GM18502 (cell line): ENCODE measurements at regions not wholly inside any gene's neighbourhood (a gene's known extent, or its start where the extent isn't known, plus 50 kb on each side); places are given as distances from the start of the nearest gene placed in this dataset.

Source experiments
- ATAC-seq: cut with Tn5 transposase; IDR thresholded peaks from one replicate; pipeline ENCODE4 v1.9.1; 2021; ENCODE audit warnings: mild to moderate bottlenecking; ENCODE audit not compliant: unreplicated experiment, poor library complexity

DNA sequence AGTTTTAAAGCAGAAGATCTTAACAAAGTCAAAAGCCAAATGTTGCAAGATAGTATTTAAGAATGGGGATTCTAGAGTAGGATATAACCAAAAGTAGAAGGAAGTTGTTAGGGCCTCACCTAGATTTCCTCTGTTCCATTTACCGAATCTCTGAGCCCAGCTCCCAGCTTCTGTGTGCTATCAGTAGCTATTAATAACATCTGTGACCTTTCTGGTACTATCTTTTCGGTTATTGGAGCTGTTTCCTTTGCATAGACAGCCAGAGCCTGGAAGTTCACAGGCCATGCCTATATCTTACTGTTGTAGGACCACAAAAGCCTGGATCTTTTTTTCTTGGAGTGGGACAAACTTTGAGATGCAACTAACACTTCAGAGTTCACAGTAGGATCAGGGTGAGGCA is 244.2 kb downstream of the PPP1R2C start:
- no peak for ATAC-seq

DNA sequence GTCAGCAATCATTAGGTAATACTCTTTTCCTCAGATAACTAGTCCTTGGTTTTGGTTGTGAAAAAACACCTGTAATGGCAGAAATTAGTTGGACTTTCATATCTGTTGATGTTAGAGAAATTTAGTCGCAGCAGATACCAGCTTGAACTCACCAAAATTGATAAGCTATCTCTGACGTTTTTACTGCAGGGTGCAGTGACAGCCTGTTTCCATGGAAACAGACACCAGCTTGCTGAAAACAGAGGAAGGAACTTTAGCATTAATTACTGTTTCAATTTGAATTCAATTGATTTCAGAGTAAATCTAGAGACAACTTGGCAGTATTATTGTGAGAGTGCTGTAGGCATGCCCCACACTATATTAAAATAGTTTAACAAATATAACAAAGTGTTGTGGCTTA is 246.5 kb downstream of the PPP1R2C start:
- ATAC-seq: no peak

DNA sequence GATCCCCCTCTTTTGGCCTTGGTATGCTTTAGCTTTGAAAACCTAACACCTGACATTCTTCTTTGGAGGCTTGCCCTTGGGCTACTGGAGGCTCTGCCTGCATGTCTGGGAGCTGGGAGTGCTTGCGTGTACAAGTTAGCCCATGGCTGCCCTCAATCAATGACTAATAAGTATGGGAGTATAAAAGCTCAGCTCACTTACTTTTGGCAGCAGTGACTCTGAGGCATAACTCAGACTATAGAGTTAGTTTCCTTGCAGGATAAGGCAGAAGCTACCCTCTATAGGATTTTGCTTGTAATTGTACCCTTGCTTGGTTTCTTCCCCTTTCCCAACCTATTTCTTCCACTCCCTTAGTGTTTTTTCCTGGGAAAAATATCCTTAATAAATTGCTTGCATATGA is 247.9 kb downstream of the PPP1R2C start:
- no peak for ATAC-seq

DNA sequence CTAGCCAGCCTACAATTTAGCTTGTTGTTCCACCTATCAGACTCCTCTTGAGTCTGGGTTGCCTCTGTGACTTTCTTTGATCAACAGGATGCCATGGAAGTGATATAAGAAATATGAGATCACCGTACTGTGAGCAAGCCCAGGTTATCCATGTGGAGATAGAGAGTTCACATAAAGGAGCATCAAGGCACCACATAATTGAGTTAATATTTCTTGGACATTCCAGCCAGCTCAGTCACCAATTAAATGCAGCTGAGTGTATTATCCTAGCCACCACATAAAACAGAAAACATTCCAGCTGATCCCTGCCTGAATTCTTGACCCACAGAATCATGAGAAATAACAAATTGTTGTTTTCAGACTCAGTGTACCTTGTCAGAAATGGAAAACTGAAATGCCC is 253.6 kb downstream of the PPP1R2C start:
- ATAC-seq: no peak

DNA sequence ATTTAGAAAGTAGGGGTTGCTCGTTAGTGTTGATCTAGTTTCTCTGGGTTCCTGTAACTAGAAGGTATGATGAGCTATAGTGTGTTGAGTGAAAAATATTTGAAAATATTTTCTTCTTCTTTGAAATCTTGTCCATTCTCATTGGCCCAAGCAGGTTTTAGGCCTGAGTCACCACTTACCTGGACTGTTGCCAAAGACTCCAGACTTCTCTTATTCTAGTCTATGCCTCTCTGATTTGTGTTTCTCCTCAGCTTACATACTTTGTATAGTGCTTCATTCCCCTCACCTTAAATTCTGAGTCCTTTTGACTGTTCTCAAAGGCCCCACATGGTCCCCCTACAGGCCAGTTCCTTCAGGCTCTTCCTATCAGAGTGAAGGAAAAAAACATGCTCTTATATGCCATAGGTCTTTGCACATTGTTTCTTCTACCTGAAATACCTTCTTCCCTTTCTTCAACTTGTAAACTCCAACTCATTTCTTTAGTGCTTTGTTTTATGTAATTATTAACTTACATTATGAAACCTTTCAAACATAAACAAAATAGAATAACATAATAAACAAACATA is 258.2 kb downstream of the PPP1R2C start:
- no peak for ATAC-seq

DNA sequence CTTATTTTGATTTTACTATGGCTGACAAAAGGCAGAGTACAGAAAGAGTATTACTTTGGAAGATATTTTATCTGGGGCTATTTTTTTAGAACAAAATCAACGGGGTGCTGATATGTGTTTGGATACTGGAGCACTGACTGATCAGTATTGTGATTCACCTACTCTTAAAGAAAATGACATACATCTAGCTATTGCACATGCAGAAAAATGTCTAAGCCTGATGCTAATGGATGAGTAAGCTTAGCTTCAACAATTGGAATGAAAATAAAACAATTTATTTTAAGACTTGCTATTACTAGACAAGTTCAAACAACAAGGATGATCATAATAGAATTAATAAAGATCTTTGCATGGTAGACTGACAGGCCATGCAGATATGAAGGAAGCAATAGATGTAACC is 262.0 kb downstream of the PPP1R2C start:
- ATAC-seq: no peak

DNA sequence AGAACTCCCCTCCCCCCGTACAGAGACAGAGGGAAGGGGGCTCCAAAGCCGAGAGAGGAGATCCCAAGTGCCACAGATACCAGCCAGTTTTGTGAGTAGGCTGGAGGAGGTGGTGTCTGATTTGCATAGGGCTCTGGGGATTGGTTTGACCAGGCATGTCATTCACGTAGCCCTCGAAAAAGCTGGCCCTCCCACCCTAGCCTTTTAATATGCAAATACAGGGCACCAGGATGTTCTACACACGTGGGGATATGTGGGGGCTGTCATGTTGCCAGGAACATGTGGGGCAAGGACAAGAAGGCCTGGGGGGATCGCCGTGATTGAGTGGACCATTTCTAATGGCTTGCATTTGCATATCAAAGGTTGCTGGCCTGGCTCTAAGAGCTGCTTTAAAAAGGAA is 272.9 kb downstream of the PPP1R2C start:
- ATAC-seq: no peak

DNA sequence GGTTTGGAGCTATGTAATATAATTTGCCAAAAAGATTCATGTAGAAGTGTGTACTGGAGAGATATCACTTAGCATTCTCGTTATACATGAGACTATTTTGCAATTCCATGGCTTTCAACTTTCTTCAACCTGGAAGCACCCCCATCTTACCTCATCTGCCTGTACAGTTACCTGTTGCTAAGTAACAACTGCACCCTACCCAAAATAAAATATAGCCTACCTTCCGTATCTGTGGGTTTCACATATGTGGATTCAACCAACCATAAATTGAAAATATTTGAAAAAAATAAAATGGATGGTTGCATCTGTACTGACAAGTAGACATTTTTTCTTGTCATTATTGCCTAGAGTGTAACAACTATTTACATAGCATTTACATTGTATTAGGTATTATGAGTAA is 278.3 kb downstream of the PPP1R2C start:
- no peak for ATAC-seq

DNA sequence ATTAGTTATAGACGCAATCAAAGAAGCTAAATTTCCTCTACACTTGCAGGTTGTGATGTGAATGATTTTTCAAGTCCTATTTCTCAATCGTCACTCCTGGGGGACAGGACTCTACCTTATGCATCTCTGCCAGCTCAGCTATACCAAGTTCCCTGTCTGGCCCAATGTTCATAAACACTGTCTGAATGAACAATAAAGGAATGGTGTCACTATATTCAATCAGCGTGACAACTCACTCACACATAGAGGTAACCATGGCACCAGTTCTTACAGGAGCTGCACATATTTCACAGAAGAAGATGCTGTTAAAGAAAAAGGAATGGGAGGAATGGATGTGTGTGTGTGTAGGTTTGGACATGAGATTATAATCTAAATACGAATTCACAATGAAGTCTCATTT is 280.6 kb downstream of the PPP1R2C start:
- no peak for ATAC-seq

DNA sequence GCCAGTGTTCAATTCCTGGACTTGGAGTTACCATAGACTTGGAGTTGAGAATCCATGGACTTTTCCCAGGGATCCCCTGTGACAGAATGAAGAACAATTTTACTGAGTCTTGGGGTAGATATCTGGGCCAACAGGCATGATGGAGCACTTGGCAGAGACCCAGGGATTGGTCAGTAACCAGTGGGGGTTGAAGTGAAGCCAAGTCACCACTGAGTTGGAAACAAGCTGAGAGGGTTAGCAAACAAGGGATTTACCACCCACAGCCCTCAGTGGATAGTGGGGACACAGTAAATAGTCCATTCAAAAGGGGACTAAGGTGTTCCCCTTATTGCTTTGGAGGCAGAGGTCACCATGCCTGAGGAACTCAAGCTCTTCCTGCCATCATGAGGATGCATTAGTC is 281.7 kb downstream of the PPP1R2C start:
- no peak for ATAC-seq

DNA sequence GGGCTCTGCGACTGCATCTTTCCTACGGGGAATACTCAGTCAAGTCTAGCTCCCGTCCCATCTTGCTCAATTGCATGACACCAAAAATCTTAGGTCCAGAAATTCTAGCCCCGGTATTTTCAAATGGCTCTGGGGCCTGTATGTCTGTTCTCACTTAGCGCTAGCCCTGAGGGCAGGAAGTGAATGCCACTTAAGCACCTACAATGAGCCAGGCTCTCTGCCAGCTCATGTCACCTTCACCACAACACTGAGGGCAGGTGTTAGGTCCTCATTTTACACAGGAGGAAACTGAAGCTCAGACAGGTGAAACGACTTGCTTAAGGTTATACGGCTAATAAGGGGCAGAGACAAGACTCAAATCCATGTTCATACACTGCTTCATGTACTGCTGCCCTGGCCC is 282.8 kb downstream of the PPP1R2C start:
- no peak for ATAC-seq

DNA sequence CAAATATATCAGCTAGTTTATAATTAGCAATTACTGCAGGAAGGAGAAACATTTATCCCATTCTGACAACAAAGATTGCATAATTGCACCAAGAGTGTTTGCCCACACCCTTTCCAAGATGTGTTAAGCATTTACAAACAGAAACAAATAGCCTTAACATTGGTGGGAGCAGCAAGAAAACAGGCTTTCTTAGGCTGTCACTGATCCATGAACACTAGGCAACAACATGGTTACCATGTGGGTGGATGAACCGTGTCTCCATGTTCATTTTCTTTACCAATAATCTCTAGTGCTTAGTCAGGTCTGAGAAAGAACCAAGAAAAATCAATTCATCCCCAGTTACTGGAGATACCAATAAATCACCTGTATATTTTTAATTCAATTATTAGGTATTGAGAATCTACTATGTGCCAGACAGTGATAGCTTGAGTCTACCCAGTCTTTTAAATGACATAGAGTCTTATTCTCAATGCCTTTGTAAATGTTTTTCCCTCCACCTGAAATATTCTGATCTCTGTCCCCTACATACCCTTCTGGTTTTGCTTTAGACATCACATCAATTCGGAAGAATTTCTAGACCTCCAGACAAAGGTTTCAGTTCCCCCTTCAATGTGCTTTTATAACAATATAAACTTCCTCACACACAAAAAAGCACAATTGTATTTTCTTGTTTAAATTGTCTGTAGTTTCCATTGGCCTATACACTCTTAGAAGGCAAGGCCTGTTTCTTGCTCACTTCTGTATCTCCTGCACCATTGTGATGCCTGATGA is 286.6 kb downstream of the PPP1R2C start:
- ATAC-seq: no peak

DNA sequence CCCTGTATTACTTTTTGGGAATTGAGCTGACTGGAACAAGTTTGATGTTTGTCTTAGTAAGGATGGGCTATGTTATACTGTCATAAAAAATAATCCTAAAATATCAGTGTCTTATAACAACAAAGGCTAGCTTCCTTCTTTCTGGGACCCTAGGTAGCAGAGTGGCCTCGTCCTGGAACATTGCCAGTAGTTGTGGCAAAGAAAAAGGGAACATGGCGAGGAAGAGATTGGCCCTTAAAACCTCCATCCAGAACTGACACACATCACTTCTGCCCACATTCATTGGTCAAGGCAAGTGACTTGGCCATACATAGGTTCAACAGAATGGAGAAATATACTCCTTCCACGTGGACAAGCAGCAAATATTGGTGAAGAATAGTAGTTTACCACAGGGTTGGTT is 287.9 kb downstream of the PPP1R2C start:
- no peak for ATAC-seq

DNA sequence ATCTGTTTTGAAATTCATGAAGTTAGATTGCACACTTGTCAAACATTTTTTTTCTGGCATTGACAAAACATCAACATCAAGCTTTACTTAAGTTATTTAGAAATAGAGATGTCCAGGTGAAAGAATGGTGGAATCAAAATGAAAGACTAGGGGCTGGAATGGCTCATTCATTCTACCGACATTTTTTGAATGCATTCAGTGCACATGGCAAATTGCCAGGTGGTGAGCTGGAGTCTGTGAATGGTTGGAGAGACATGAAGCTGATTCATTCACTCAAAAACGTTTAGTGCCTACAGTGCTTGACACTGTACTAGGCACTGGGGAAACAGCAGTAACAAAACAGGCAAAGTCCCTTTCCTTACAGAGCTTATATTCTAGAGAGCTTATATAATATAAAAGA is 292.4 kb downstream of the PPP1R2C start:
- no peak for ATAC-seq

DNA sequence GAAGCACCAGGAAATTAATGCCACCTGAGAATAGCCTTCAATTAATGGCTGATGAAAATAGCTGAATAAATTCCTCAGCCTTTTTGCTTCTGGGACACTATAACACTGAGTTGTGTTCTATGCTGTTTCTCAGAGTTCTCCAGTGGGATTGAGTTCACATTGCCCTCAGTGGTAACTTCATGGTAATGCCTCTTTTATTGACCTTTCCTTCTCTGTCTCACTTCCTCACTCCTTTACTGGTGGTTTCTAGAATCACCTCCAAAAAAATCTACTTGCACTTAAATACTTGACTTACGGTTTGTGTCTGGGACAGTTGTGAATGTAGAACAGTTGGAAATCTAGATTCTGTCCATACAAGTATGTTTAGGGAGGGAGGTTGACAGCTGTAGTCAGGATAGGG is 293.7 kb downstream of the PPP1R2C start:
- no peak for ATAC-seq

DNA sequence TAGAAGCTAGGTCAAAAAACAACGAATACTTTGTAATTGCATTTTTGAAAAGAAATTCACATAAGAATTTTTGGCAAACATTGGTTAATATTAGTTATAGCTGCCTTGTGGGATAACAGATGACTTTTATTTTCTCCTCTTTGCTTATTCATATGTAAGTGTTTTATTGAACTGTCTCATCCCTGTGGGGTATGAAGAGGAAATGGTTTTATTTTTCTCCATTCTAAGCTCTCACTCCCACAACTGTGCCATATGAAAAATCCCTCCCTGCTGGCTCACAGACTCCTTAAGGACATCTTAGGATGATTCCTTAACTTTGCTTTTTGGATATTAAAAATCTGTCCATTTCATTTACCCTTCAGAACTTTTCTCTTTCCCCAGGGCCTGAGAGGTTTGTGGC is 300.6 kb downstream of the PPP1R2C start:
- ATAC-seq: no peak

DNA sequence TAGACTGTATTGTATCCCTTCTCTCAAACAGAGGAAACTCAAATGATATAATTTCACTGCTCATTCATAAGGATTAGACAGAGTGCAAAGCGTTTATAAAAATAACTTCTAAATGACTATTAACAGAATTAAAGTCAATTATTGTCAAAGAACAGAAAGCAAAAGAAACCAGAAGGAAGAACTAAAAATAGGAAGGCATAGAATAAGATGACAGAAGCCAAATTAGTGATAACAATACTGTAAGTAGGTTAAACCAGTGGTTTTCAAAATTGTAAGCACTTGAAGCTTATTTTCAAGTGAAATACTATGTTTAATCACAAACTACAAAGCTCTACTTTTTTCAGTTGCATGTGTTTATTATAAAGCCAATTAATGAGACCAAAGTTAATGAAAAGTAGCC is 305.2 kb downstream of the PPP1R2C start:
- no peak for ATAC-seq

DNA sequence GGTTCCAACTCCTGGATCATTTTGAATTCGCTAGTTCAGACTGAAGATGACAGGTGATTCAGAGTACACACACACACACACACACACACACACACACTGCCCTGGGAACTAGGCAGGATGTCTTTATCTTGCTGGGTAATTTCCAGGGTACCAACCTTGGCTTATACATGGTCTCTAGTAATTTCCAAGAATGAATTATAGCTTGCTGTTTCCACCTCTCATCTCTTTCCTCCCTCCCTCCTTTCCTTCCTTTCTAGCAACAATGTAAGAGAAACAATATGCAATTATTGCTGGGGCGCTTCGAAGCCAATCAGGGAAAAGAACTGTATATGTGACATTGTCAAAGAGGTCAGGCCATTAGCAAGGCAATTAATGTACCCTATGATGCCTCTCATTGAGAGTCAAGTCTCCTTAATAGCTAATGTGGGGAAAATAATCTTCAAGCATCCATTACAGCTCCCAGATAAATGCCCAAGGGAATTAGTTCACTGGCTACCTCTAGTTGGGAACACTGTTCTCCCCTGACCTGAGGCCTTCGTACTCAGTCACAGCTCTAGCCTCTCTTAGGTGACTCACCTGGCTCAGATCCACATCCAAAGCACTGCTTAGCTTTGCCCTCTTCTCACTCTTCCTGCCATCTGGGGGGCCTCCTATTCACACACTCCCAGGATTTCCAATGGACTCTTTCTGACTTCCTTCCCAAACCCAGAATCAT is 311.5 kb downstream of the PPP1R2C start:
- ATAC-seq: no peak

DNA sequence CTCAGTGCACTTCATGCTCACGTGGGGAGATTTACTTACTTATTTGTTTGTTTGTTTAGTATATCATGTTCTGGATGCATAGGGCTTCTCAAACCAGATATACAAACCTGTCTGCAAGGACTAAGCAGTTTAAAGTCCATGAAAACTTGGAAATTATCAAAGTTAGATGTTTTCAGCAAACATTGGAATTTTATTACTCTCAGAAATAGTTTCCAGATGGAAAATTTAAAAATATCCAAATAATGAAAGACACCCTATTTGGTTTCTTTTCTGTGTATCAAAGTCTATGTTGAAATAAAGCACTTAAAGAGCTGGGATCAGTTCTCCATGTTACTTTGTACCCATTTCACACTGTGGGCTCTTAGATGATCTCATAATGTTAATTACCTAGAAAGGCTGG is 312.1 kb downstream of the PPP1R2C start:
- no peak for ATAC-seq

DNA sequence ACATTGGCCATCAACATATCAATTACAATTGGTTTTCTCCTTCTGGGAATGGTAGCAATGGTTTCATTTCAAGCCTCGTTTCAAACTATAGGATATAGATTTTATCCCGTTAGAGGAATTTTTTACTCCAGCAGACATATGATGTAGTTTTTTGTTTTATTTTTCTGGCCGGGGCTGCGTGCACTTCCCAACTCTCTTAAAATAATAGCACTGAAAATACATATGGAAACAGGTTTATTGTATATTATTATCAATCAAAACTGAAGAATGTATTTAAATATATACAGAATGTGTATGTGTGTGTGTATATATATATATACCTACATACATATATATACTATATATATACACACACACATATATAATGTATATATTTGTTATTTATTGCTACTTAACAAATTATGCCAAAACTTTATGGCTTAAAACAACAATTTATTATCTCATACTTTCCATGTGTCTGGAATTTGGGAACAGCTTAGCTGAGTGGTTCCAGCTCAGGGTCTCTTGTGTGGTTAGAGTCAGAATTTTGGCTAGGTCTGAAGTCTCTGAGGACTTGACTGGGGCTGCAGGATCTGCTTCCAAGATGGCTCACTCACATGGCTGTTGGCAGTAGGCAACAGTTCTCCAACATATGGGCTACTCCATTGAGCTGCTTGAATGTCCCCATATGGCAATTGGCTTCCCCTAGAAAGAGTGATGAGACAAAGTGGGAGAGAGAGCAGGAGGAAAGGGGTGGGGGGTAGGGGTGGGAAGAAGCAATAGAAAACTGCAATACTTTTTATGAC is 314.1 kb downstream of the PPP1R2C start:
- no peak for ATAC-seq

DNA sequence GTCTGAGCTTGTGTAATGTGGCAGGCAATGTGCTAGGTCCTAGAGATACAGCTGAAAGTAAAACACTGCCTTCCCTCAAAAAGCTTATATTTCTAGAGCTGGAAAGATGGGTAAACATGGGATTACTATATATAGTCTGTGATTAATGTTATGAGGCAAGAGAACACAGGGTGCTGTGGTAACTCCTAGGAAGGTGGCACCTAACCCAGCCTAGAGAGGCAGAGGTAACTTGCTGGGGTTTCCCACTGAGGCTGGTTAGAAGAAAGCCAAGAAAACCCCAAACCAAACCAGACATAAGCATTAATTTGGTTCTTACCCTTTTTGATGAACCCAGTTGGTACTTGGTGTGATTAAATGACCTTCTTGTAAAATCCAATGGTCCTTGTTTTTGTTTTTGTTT is 315.0 kb downstream of the PPP1R2C start:
- no peak for ATAC-seq
